Left lung (tissue), 4 donors: ENCODE measurements at regions not wholly inside any gene's neighbourhood (a gene's known extent, or its start where the extent isn't known, plus 50 kb on each side); places are given as distances from the start of the nearest gene placed in this dataset.

Experiments used
- ATAC-seq: fragments of 200-7000 bp; cut with Tn5 transposase; one replicate; pipeline ENCODE4 v1.9.1; 2020; ENCODE audit warnings: moderate library complexity
- DNase-seq, 4 donors: peaks; one replicate each; pipeline ENCODE4 v3.0.0-alpha.2; 2013 to 2020
- H3K27ac ChIP-seq, 2 donors: fragments of 200-600 bp; sonication (generic) in 1 of 2; one replicate each; pipeline versions ENCODE4 v1.5.0 to v1.8.0; 2020 to 2021
- H3K27me3 ChIP-seq, 2 donors: fragments of 200-600 bp; sonication (generic) in 1 of 2; one replicate each; pipeline versions ENCODE4 v1.5.0 to v1.8.0; 2020 to 2021
- H3K36me3 ChIP-seq, 2 donors: fragments of 200-600 bp; sonication (generic) in 1 of 2; one replicate each; pipeline versions ENCODE4 v1.5.0 to v1.8.0; 2020 to 2021
- H3K4me1 ChIP-seq, 2 donors: fragments of 200-600 bp; one replicate each; pipeline ENCODE4 v1.8.0; 2021
- H3K4me3 ChIP-seq, 2 donors: fragments of 200-600 bp; sonication (generic) in 1 of 2; one replicate each; pipeline versions ENCODE4 v1.5.0 to v1.8.0; 2020 to 2021; ENCODE audit warnings: mild to moderate bottlenecking in 1 of 2
- H3K9me3 ChIP-seq, 2 donors: fragments of 200-600 bp; sonication (generic) in 1 of 2; one replicate each; pipeline versions ENCODE4 v1.5.0 to v1.8.0; 2020 to 2021
- CTCF ChIP-seq, 2 donors: fragments of 200-600 bp; sonication (generic) in 1 of 2; IDR thresholded peaks; one replicate each; pipeline versions ENCODE4 v1.5.0 to v1.8.0; 2021; ENCODE audit warnings: antibody characterized with exemption in 2 of 2
- intact Hi-C, 2 donors: fragments of 100-400 bp; cut with DNase I; formaldehyde crosslinking; loops; one replicate each; pipeline versions ENCODE4 v1.11.2 to v1.14.2; 2022
- donor health status: DM: no; HTN: yes; CAD: no.
- donor health status: DM: no; HTN: no; CAD: no.

DNA sequence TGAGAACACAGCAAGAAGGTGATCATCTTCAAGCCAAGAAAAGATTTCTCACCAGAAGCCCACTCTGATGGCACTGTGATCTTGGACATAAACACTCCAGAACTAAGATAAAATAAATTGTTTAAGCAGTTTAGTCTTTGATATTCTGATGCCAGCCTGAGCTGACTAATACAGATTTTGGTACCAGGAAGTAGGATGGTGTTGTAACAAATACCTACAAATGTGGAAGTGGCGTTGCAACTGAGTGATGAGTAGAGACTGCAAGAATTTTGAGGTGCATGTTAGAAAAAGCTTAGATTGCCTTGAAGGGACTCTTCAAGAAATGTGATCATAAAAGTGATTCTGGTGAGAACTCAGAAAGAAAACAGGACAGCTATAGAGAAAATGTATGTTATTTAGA, 592.4 kb upstream of the DAB2 start:
- DNase-seq (no peak), ATAC-seq (no peak)
- intact Hi-C loops: no loop called here
- H3K27ac ChIP-seq: peak overlapping the region in 1 of 2 donors; percentile 57
- H3K4me3 ChIP-seq: no peak overlapping the region
- no peaks in the 10 kb centered on the region for H3K9me3 ChIP-seq
- TF ChIP-seq CTCF (IDR thresholded peaks at IDR 0.05): no peak
- H3K36me3 ChIP-seq: no peaks in the 10 kb centered on the region
- no peaks in the 10 kb centered on the region for H3K27me3 ChIP-seq
- H3K4me1 ChIP-seq: no peaks in the 10 kb centered on the region

DNA sequence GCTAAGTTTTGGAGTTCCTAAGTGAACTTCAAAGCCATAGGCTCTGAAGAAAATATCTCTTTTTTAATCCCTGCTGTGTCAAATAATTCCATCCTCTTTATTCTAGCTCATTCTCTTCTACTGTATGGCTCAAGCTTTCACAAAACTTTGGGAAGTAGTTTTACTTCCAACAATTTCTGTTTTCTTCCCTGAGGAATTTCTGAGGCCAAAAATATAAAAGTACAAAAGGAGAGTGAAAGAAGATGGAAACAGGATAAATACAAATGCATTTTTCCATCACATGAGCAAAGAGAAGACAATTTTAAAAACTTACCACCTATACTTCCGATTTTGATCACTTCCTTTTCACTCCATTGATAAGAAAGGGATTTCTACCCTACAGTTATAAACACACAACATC, 585.7 kb upstream of the DAB2 start:
- no peaks in the 10 kb centered on the region for H3K4me1 ChIP-seq
- H3K27ac ChIP-seq: no peak overlapping the region
- no peak for TF ChIP-seq CTCF (IDR thresholded peaks at IDR 0.05)
- H3K27me3 ChIP-seq: no peaks in the 10 kb centered on the region
- H3K9me3 ChIP-seq: no peaks in the 10 kb centered on the region
- ATAC-seq: no peak
- H3K4me3 ChIP-seq: no peak overlapping the region
- no peak for DNase-seq
- no peaks in the 10 kb centered on the region for H3K36me3 ChIP-seq
- intact Hi-C loops: no loop called here

GRCh38 chr5:40006260-40006659, 581.5 kb upstream of the DAB2 start:
- TF ChIP-seq CTCF (IDR thresholded peaks at IDR 0.05): no peak
- H3K27me3 ChIP-seq: no peaks in the 10 kb centered on the region
- H3K36me3 ChIP-seq: no peaks in the 10 kb centered on the region
- DNase-seq (no peak), ATAC-seq (no peak)
- no peak overlapping the region for H3K27ac ChIP-seq
- no peak overlapping the region for H3K4me3 ChIP-seq
- H3K9me3 ChIP-seq: peaks cover 0 to 5% of the 10 kb centered on the region in 2 donors
- no peaks in the 10 kb centered on the region for H3K4me1 ChIP-seq
- intact Hi-C loops: no loop called here

DNA sequence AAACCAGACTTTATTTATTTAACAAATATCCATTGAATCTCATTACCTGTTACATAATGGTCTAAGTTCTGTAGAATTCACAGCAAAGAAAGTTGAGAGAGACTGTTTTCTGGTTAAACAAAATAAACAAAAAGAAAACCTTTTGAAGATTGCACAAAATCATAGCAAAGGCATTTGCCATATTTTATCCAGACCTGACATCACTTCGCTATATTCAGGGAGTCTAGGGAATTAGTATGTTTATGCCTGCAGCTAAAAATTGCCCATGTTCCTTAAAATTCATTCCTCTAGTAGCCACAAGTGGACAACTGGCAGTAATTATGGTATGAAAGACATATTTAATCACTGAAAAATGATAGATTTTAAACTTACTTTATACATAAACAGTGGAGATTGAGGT, 577.0 kb upstream of the DAB2 start:
- TF ChIP-seq CTCF (IDR thresholded peaks at IDR 0.05): no peak
- ATAC-seq: no peak
- intact Hi-C loops: no loop called here

GRCh38 chr5:39998518-39998917, 573.7 kb upstream of the DAB2 start:
- intact Hi-C loops: no loop called here

More for the DNA sequence above, 577.0 kb upstream of the DAB2 start:
- H3K27me3 ChIP-seq: no peaks in the 10 kb centered on the region
- H3K27ac ChIP-seq: no peak overlapping the region
- DNase-seq: no peak
- no peaks in the 10 kb centered on the region for H3K4me1 ChIP-seq
- H3K36me3 ChIP-seq: no peaks in the 10 kb centered on the region
- peaks cover 0 to 5% of the 10 kb centered on the region in 2 donors for H3K9me3 ChIP-seq
- H3K4me3 ChIP-seq: no peak overlapping the region

More at GRCh38 chr5:39998518-39998917, 573.7 kb upstream of the DAB2 start:
- Histone ChIP-seq H3K4me3 (no peak overlapping the region), H3K9me3 (peaks cover 0 to 5% of the 10 kb centered on the region in 2 donors), H3K36me3 (no peaks in the 10 kb centered on the region), H3K4me1 (no peaks in the 10 kb centered on the region), H3K27ac (no peak overlapping the region), H3K27me3 (no peaks in the 10 kb centered on the region)
- DNase-seq (no peak), ATAC-seq (no peak)
- TF ChIP-seq CTCF (IDR thresholded peaks at IDR 0.05): no peak
